Kidney (tissue), 13 donors: ENCODE measurements at regions not wholly inside any gene's neighbourhood (a gene's known extent, or its start where the extent isn't known, plus 50 kb on each side); places are given as distances from the start of the nearest gene placed in this dataset.

Experiments used
- DNase-seq, 5 donors: peaks; one replicate each; pipeline ENCODE4 v3.0.0-alpha.2; 2013 to 2020
- FAIRE-seq: peaks from 2 replicates; lab custom pipeline; 2012; peaks lifted over from hg19 to GRCh38; lab: Jason Lieb, UNC
- H3K27ac ChIP-seq, 2 donors: one replicate each; pipeline ENCODE4 v1.7.0; 2013; ENCODE audit warnings: low read depth in 2 of 2, low read length in 2 of 2, inconsistent platforms in 1 of 2
- H3K27me3 ChIP-seq: one replicate; pipeline ENCODE4 v1.7.1; 2013; ENCODE audit warnings: low read length, inconsistent platforms; ENCODE audit not compliant: control insufficient read depth, insufficient read depth
- H3K36me3 ChIP-seq, 3 donors: one replicate each; pipeline versions ENCODE4 v1.7.0 to v1.7.1; 2013; ENCODE audit warnings: low read length in 3 of 3, control low read depth in 1 of 3, inconsistent platforms in 1 of 3; ENCODE audit not compliant: insufficient read depth in 3 of 3, control insufficient read depth in 2 of 3
- H3K4me1 ChIP-seq, 3 donors: one replicate each; pipeline versions ENCODE4 v1.7.0 to v1.7.1; 2013; ENCODE audit warnings: low read length in 3 of 3, inconsistent platforms in 1 of 3, low read depth in 1 of 3; ENCODE audit not compliant: control insufficient read depth in 2 of 3, insufficient read depth in 2 of 3
- H3K4me3 ChIP-seq, 3 donors: one replicate each; pipeline versions ENCODE4 v1.7.0 to v1.8.1; 2013; ENCODE audit warnings: low read length in 3 of 3, control low read depth in 1 of 3, inconsistent platforms in 1 of 3
- H3K9ac ChIP-seq, 3 donors: one replicate each; pipeline versions ENCODE4 v1.7.0 to v1.7.1; 2013; ENCODE audit warnings: low read length in 3 of 3, control low read depth in 1 of 3, inconsistent platforms in 1 of 3
- H3K9me3 ChIP-seq, 3 donors: one replicate each; pipeline versions ENCODE4 v1.7.0 to v1.7.1; 2013; ENCODE audit warnings: low read length in 3 of 3, control low read depth in 1 of 3, inconsistent platforms in 1 of 3; ENCODE audit not compliant: control insufficient read depth in 2 of 3, insufficient read depth in 1 of 3
- CTCF ChIP-seq: IDR thresholded peaks from 3 replicates; pipeline ENCODE4 v1.5.1; 2012; ENCODE audit warnings: mild to moderate bottlenecking, moderate library complexity, borderline replicate concordance; ENCODE audit not compliant: insufficient read depth; ENCODE audit errors: extremely low read depth
- intact Hi-C: fragments of 100-400 bp; cut with DNase I; formaldehyde crosslinking; loops from one replicate; pipeline ENCODE4 v1.11.1; 2022
- donor health status: control.
- donor health status: control.
- donor health status: control.
- donor health status: control.
- donor health status: control.
- donor health status: DM: yes; HTN: yes; CAD: no.
- donor health status: Normal renal cell carcinoma (clear cell type).

- no peak for FAIRE-seq
- no peak for DNase-seq
- Histone ChIP-seq H3K27me3 (no peaks in the 10 kb centered on the region), H3K9me3 (no peaks in the 10 kb centered on the region), H3K4me3 (no peak overlapping the region), H3K4me1 (no peaks in the 10 kb centered on the region), H3K27ac (no peak overlapping the region), H3K36me3 (no peaks in the 10 kb centered on the region), H3K9ac (no peak overlapping the region)
- intact Hi-C loops = no loop called here
- TF ChIP-seq CTCF = no peak
These were observed 50.5 kb upstream of the OLFM1 start for GRCh38 chr9:135036861-135037465.

GRCh38 chr9:135037521-135038250 lies 49.8 kb upstream of the OLFM1 start:
- H3K27me3 ChIP-seq = no peaks in the 10 kb centered on the region
- intact Hi-C loops = no loop called here

More at GRCh38 chr9:135037521-135038250, 49.8 kb upstream of the OLFM1 start:
- Histone ChIP-seq H3K4me3 (no peak overlapping the region), H3K9ac (no peak overlapping the region), H3K27ac (no peak overlapping the region), H3K4me1 (no peaks in the 10 kb centered on the region), H3K36me3 (no peaks in the 10 kb centered on the region), H3K9me3 (no peaks in the 10 kb centered on the region)
- TF ChIP-seq CTCF = no peak
- DNase-seq = no peak
- FAIRE-seq = no peak
